NCI-H128 (cell line): ENCODE measurements at regions not wholly inside any gene's neighbourhood (a gene's known extent, or its start where the extent isn't known, plus 50 kb on each side); places are given as distances from the start of the nearest gene placed in this dataset.
A peak's percentile ranks its signal among the peaks of the same experiment; 100 is the strongest.

Source experiments
- DNase-seq: peaks from one replicate; lab custom pipeline; 2025; ENCODE audit not compliant: unreplicated experiment; lab: John Stamatoyannopoulos, UW

DNA sequence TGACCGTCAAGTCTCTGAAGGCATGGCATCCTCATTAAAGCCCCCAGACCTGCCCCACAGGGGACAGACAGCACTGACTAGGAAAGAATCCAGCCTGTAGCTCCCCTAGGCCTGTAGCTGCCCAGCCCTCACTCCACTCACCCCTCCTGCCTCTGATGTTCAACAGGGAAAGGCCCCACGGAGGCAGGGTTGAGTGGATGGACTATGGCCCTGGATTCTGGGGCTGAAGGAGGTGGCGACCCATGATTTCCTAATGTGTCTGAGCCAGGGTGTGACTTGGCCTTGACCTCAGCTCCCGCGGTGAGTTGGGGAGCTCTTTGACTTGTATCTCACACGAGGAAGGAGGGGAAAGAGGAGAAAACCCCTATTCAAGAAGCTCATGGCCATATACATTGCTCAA lies 238.5 kb upstream of the CSF3R start:
- DNase-seq: no peak

- no peak for DNase-seq
Observed at GRCh38 chr1:36717431-36717830, 234.7 kb upstream of the CSF3R start.

- DNase-seq: no peak
Observed at GRCh38 chr1:36715797-36716196, 233.1 kb upstream of the CSF3R start.

- no peak for DNase-seq
Observed at GRCh38 chr1:36714301-36714700, 231.6 kb upstream of the CSF3R start.

GRCh38 chr1:36711480-36711879 lies 228.8 kb upstream of the CSF3R start:
- DNase-seq: no peak

- DNase-seq: no peak
Observed at GRCh38 chr1:36710951-36711350, 228.2 kb upstream of the CSF3R start.

DNA sequence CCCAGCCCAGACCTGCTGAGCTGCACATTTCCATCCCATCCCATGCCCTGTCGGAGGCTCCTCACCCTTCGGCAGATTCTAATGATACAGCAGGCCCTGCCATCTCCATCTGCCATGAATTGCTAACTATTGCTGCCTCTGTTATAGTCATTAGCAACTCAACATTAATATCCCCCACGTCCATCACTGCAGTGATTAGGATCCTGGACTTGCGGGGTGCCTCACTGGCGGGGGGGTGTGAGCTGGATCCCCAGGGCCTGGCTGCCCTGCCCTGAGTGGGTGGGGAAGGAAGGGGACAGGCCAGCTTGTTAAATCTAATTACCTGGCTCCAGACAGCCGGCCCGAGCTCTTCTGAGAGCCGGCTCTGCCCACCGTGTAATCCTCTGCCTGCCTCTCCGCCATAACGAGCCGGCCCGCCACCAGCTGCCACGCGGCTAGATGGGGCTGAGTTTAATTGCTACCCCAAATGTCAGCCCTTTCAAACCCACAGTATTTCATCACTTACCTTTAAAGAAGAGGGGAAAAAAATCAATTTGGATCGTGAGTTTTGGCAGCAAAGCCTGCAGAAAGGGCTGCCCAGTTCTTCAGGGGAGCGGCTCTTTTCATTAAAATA lies 227.3 kb upstream of the CSF3R start:
- DNase-seq: no peak

- no peak for DNase-seq
Observed at GRCh38 chr1:36708587-36708986, 225.9 kb upstream of the CSF3R start.

GRCh38 chr1:36707221-36707620 lies 224.5 kb upstream of the CSF3R start:
- no peak for DNase-seq

DNA sequence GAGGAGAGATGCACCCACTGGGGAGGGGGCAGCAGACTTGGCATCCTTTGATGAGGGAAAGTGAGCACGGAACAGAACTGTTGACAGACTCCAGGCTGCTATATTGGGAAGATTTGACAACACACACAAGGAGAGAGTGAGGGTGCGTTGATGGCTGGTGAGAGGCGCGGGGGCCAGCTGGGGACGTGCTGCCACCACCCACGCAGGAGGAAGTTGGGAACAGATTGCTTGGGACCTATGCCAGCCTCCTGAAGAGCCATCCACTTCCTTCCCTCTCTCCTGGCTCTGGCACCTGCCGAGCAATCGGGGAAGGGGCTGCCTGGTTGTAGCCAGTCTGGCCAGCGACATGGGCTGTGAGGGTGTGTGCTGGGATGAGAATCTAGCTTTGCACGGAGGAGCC lies 223.7 kb upstream of the CSF3R start:
- no peak for DNase-seq

GRCh38 chr1:36705629-36706028 lies 222.9 kb upstream of the CSF3R start:
- DNase-seq: no peak

- DNase-seq: peak; percentile 53
Observed at GRCh38 chr1:36703526-36704208, 221.0 kb upstream of the CSF3R start.

DNA sequence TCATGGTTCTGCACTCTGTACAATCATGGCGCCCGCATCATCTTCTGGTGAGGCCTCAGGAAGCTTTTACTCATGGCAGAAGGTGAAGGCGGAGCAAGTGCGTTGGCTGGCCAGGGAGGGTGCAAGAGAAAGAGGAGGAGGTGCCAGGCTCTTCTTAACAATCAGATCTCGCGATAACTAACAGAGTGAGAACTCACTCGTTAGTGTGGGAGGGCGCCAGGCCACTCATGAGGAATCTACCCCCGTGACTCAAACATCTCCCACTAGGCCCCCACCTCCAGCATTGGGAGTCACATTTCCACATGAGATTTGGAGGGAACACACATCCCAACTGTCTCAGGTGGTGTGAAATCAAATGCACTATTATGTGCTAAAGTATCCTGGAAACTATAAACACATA lies 220.2 kb upstream of the CSF3R start:
- DNase-seq: no peak

DNA sequence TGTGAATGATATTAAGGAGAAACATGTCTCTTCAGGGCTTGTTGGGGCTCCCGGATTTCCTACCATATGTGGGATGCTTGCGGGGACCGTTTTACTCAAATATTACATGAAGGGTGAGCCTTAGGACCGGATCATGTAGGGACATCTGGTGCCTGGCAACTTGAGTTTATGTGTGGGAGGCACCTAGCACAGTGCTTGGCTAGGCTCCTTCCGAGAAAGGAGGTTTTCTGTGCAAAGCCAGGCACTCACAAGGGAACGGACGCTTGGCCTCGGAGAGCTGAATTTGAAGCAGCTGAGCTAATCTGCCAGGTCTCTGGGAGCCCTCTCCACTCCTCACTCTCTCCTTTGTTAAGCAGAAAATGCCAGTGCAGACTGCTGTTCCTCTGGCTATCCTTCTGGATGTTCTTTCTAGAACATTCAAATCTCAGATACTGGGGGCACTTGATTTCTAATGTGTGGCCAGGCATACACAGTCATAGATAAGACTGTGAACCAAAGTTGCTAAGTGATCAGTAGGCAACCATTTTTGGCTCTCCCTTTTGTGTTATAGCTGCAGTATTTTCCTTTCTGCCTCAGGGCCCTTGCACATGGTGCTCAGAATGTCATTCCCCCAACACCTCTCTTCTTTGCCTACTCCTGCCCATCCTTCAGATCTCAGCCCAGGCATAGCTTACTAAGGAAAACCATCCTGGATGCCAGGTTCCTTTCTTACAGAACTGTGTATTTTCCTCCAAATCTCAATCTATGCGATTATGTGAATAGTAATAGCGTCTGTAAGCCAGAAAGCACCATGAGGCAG lies 216.6 kb upstream of the CSF3R start:
- DNase-seq: no peak

DNA sequence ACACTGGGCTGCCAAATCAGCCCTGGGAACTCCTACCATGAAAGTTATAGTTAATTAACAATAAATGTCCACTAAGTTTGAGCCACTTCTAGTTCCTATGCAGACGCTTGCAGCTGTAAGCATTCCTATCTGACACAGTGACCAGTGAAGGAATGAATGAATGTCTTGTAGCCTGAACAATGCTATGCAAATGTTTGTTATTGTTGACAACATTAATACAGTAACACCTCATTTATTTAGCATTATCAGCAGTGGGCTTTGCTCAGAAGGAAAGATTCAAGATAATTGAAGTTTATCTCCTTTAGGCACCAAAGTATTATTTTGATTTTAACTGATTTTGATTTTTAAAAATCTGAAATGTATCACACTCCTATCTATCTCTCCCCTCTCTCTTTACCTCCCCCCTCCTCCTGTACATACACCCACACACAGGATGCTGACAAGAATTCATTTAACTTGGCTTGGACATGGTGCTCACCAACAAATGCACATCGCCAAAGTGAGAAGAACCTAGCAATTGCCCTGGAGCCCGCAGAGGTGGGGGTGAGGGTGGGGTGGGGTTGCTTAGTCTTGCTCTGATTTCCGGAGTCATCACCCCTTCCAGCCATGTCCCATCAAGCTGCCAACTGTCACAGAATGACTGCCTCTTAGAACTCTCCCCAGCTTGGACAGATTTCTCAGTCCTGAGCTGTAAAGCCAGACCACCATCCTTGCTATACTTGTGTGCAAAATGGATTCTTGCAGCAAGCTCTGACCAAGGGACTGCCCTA lies 215.3 kb upstream of the CSF3R start:
- no peak for DNase-seq

DNA sequence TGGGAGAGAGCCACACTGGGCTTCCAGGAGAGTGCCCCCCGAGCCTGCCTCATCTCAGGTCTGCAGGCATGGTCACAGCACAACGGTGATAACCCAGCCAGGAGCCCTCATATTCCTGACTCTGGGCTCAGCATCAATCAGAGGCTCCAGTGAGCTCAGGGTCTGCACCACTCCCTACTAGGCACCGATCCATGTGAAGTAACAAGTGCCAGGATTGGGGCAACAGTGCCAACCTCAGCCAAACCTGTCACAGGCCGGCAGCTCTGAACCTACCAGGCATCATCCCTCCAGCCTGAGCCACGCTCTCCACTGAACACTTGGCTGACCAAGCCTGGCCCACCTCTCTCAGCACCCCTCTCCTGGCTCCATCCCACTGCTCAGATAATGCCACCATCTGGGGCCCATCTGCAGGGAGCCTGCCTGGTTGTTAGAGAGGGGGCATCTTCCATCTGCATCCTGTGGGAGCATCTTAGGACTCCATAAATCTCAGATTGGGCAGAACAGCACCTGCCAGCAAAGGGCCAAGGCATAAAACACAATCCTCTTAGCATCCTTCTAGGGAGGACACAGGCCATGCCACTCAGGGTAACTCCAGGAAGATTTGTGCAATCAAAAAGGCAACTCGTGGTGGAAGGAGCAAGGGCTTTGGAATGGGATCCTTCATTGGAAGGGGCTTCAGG lies 213.7 kb upstream of the CSF3R start:
- DNase-seq: no peak

DNA sequence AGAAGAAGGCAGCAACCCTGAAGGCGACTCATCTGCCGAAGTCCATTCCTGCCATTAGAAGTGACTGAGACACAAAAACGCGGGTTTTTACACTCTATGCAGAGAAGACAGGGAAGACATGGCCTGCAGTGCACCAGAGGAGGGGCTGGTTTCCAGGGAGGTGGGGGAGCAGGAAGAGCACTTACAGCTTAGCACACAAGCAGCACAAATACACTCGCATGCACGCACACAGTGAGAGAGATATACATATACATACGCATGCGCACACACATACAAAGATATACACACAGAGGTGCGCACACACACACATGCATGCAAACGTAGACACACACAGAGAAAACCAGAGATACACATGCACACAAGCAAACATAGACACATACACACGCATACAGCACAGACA lies 210.9 kb upstream of the CSF3R start:
- DNase-seq: no peak

GRCh38 chr1:36693161-36693525 lies 210.4 kb upstream of the CSF3R start:
- no peak for DNase-seq

DNA sequence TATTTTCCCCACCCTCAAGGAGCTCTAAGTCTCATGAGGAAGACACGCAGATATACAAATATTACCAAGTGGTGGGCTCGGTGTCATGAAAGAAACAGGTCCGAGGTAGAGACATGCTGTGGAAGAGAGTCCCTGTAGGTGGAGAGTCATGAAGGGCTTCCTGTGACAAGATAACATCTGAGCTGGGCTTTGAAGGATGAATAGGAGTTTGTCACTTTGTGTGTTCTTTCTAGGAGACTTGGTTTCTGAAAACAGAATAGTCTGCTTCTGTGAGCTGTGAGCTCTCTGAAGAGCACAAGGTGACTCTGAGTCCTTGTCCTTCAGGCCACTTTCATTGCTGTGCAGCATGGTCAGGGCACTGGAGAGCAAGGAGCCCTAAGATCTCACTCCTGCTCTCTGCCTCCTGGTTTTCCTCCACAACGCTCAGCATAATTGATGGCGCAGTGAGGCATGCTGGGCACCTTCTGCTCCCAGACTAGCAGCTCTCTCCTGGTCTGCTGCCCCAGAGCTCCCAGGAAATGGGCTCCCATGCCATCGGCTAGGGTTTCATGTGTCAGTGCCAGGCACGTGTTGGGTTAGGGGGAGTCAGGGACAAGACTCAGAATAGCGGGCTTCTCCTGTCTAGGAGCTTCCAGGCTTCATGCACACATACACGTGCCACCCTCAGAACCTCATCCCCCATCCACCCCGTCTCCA lies 209.9 kb upstream of the CSF3R start:
- DNase-seq: no peak

DNA sequence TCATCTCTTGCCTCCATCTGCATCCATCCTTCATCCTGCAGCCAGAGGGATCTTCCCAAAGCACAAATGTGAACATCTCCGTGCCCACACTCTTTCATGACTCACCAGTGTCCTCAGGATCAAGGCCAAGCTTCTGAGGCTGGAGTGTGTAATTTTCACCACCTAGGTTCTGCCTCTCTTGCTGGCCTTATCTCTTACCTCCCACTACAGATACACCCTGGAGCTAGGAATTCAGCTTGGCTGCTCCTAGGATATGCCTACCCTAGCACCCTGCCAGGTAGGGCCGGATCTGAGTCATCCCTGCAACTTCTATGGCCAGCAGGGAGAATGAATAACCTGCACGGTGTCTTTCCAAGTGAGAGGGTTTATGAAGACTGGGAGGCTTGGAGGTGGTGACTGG lies 208.7 kb upstream of the CSF3R start:
- DNase-seq: no peak
